Endothelial cell of umbilical vein (primary cell): ENCODE measurements at regions not wholly inside any gene's neighbourhood (a gene's known extent, or its start where the extent isn't known, plus 50 kb on each side); places are given as distances from the start of the nearest gene placed in this dataset.

ENCODE experiments used
- BruUV-seq: library from RNA; stranded (reverse); fragments of 400-500 nt; replicated peaks from 2 replicates; lab custom pipeline; 2021; lab: Mats Ljungman, UMichigan
- CTCF ChIA-PET: fragments of 300-600, 350-600 bp; sonication (Branson Sonifier 250); formaldehyde crosslinking; loops from one replicate; lab custom pipeline; 2021; ENCODE audit warnings: antibody characterized with exemption, inconsistent platforms; lab: Charles Lee
- POLR2A ChIA-PET: fragments of 300-600, 350-600 bp; sonication (Branson Sonifier 250); formaldehyde crosslinking; loops from one replicate; lab custom pipeline; 2021; ENCODE audit warnings: antibody characterized with exemption, inconsistent platforms; lab: Charles Lee
- DNase-seq: peaks from one replicate; pipeline ENCODE4 v3.0.0-alpha.2; 2011; ENCODE audit warnings: low read depth, low spot score
- FAIRE-seq: peaks from 2 replicates; lab custom pipeline; 2011; peaks lifted over from hg19 to GRCh38; lab: Jason Lieb, UNC
- H2AFZ ChIP-seq: 2 replicates; pipeline ENCODE4 v1.6.0; 2012; ENCODE audit warnings: low read depth, low read length, control low read depth, inconsistent platforms
- H3K27ac ChIP-seq: 2 replicates; pipeline ENCODE4 v1.5.1; 2011; ENCODE audit warnings: low read depth, mild to moderate bottlenecking, control low read depth, low read length, moderate library complexity; ENCODE audit not compliant: insufficient read depth
- H3K27me3 ChIP-seq, 2 experiments: 2 replicates each; pipeline versions ENCODE4 v1.6.0 to v1.6.1; 2011; ENCODE audit warnings: low read length in 2 of 2, mixed read lengths in 1 of 2; ENCODE audit not compliant: control insufficient read depth in 2 of 2, insufficient read depth in 2 of 2
- H3K36me3 ChIP-seq, 2 experiments: 2 replicates in 1 of 2; 3 replicates in 1 of 2; pipeline ENCODE4 v1.5.1; 2011; ENCODE audit warnings: low read length in 2 of 2, mild to moderate bottlenecking in 1 of 2, moderate library complexity in 1 of 2; ENCODE audit not compliant: control insufficient read depth in 2 of 2, insufficient read depth in 2 of 2; ENCODE audit errors: extremely low read depth in 1 of 2
- H3K4me1 ChIP-seq: 3 replicates; pipeline ENCODE4 v1.5.1; 2011; ENCODE audit warnings: mild to moderate bottlenecking, low read length; ENCODE audit not compliant: control insufficient read depth, insufficient read depth; ENCODE audit errors: extremely low read depth
- H3K4me2 ChIP-seq: 2 replicates; pipeline ENCODE4 v1.6.1; 2011; ENCODE audit warnings: low read length, control low read depth, mixed read lengths; ENCODE audit not compliant: insufficient read depth
- H3K4me3 ChIP-seq, 3 experiments: fragments of 200-600 bp in 1 of 3; sonication (generic), shearing (Covaris generic) in 1 of 3; replicated peaks in 1 of 3; 2 replicates each; pipeline ENCODE4 v1.5.1; 2011 to 2016; ENCODE audit warnings: control low read depth in 3 of 3, low read length in 3 of 3, mild to moderate bottlenecking in 2 of 3, inconsistent platforms in 1 of 3, low read depth in 1 of 3, moderate library complexity in 1 of 3; ENCODE audit not compliant: insufficient read depth in 1 of 3
- H3K79me2 ChIP-seq: 2 replicates; pipeline ENCODE4 v1.6.0; 2012; ENCODE audit warnings: low read length, inconsistent platforms; ENCODE audit not compliant: control insufficient read depth, insufficient read depth
- H3K9ac ChIP-seq: replicated peaks from 2 replicates; pipeline ENCODE3; 2011; ENCODE audit warnings: low read length, control low read depth; ENCODE audit not compliant: insufficient read depth; ENCODE audit errors: extremely low read depth
- H3K9me1 ChIP-seq: replicated peaks from 3 replicates; pipeline ENCODE4 v1.6.0; 2011; ENCODE audit warnings: mild to moderate bottlenecking, low read length; ENCODE audit not compliant: control insufficient read depth, insufficient read depth; ENCODE audit errors: extremely low read depth
- H3K9me3 ChIP-seq: replicated peaks from 2 replicates; pipeline ENCODE4 v1.5.1; 2012; ENCODE audit warnings: low read length, inconsistent platforms; ENCODE audit not compliant: control insufficient read depth, insufficient read depth
- H4K20me1 ChIP-seq: replicated peaks from 2 replicates; pipeline ENCODE3; 2011; ENCODE audit warnings: mild to moderate bottlenecking, low read length; ENCODE audit not compliant: control insufficient read depth, insufficient read depth; ENCODE audit errors: extremely low read depth
- EZH2 ChIP-seq: IDR thresholded peaks from 2 replicates; pipeline ENCODE4 v1.6.1; 2012; ENCODE audit warnings: borderline replicate concordance, low read depth, mild to moderate bottlenecking, moderate library complexity, low read length, inconsistent platforms; ENCODE audit not compliant: severe bottlenecking
- FOS ChIP-seq: IDR thresholded peaks from 2 replicates; pipeline ENCODE4 v1.6.1; 2011; ENCODE audit warnings: mild to moderate bottlenecking, low read length, moderate library complexity, borderline replicate concordance; ENCODE audit not compliant: insufficient read depth
- GATA2 ChIP-seq: IDR thresholded peaks from 2 replicates; pipeline ENCODE4 v1.7.0; 2011; ENCODE audit warnings: low read depth, mild to moderate bottlenecking, moderate library complexity, mixed read lengths, low read length; ENCODE audit not compliant: insufficient read length, insufficient read depth
- JUN ChIP-seq: IDR thresholded peaks from 2 replicates; pipeline ENCODE4 v1.6.1; 2011; ENCODE audit warnings: borderline replicate concordance, low read depth; ENCODE audit not compliant: insufficient read length, insufficient read depth
- MYC ChIP-seq: IDR thresholded peaks from one replicate; pipeline ENCODE4 v1.6.1; 2011; ENCODE audit warnings: mild to moderate bottlenecking, low read depth, low read length
- POLR2A ChIP-seq: IDR thresholded peaks from 2 replicates; pipeline ENCODE4 v1.6.1; 2012; ENCODE audit warnings: low read depth, mild to moderate bottlenecking, control low read depth, low read length
- POLR2AphosphoS5 ChIP-seq: IDR thresholded peaks from 2 replicates; pipeline ENCODE4 v1.6.1; 2012; ENCODE audit warnings: low read depth, mild to moderate bottlenecking, control low read depth, low read length, moderate library complexity; ENCODE audit not compliant: insufficient read depth
- dilution Hi-C: fragments of 300-500 bp; cut with MboI; formaldehyde crosslinking; loops from one replicate; pipeline ENCODE4 v1.15.0; 2019; ENCODE audit warnings: low sequenced_read_pairs; ENCODE audit not compliant: extremely low pct_ligation_motif_present
- intact Hi-C: fragments of 100-400 bp; cut with micrococcal nuclease; formaldehyde crosslinking; loops from one replicate; pipeline ENCODE4 v1.10.0; 2022
- TF ChIP-seq, protein P1 (sequence below), 2 donors: IDR thresholded peaks; 1 replicate in 1 of 2; 2 replicates in 1 of 2; pipeline ENCODE4 v1.5.1; 2011; ENCODE audit warnings: low read length in 2 of 2, mild to moderate bottlenecking in 2 of 2, moderate library complexity in 2 of 2, control low read depth in 1 of 2, inconsistent platforms in 1 of 2, low read depth in 1 of 2; ENCODE audit not compliant: insufficient read depth in 1 of 2; ENCODE audit errors: extremely low read depth in 1 of 2
- TF ChIP-seq, protein P2 (sequence below): IDR thresholded peaks from 2 replicates; pipeline ENCODE4 v1.6.1; 2011; ENCODE audit not compliant: insufficient read depth, insufficient read length

DNA sequence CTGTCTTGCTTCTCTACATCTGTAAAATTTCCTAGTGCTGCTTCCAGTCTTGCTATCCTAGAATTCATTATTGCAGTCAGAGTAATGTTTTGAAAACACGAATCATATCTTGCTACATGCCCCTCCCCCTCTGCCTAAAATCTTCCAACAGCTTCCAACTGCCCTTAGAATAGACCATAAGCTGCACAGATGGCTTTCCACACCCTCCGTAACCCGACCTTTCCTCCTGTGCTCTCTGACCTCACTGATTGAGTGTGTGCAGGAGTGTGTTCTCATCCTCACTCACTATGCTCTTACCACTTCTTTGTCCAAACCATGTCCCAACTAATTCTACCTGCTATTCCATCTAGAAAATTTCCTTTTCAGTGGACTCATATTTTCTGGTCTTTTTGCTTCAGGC, 121.2 kb upstream of the ANKRD1 start:
- Histone ChIP-seq H3K36me3 (no peaks in the 10 kb centered on the region), H3K9ac (no peak overlapping the region), H3K4me3 (no peak overlapping the region), H3K27ac (no peak overlapping the region), H3K79me2 (no peaks in the 10 kb centered on the region), H3K9me1 (no peaks in the 10 kb centered on the region), H3K27me3 (no peaks in the 10 kb centered on the region), H4K20me1 (no peaks in the 10 kb centered on the region), H2AFZ (no peak overlapping the region), H3K4me1 (no peaks in the 10 kb centered on the region), H3K4me2 (no peak overlapping the region), H3K9me3 (no peaks in the 10 kb centered on the region)
- no TSS peak for BruUV-seq
- intact Hi-C loops (no loop called here), dilution Hi-C loops (no loop called here)
- POLR2A ChIA-PET = no interaction called here
- no peak for TF ChIP-seq POLR2A
- TF ChIP-seq EZH2 = no peak
- TF ChIP-seq, protein P1, sequence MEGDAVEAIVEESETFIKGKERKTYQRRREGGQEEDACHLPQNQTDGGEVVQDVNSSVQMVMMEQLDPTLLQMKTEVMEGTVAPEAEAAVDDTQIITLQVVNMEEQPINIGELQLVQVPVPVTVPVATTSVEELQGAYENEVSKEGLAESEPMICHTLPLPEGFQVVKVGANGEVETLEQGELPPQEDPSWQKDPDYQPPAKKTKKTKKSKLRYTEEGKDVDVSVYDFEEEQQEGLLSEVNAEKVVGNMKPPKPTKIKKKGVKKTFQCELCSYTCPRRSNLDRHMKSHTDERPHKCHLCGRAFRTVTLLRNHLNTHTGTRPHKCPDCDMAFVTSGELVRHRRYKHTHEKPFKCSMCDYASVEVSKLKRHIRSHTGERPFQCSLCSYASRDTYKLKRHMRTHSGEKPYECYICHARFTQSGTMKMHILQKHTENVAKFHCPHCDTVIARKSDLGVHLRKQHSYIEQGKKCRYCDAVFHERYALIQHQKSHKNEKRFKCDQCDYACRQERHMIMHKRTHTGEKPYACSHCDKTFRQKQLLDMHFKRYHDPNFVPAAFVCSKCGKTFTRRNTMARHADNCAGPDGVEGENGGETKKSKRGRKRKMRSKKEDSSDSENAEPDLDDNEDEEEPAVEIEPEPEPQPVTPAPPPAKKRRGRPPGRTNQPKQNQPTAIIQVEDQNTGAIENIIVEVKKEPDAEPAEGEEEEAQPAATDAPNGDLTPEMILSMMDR (IDR thresholded peaks at IDR 0.05; ENCODE audit: extremely low read depth in 1 of 2, insufficient read depth in 1 of 2, low read depth in 1 of 2, low read length in 2 of 2) = no peak
- TF ChIP-seq FOS = no peak
- TF ChIP-seq JUN = no peak
- no peak for TF ChIP-seq GATA2
- no peak for TF ChIP-seq MYC
- TF ChIP-seq, protein P2, sequence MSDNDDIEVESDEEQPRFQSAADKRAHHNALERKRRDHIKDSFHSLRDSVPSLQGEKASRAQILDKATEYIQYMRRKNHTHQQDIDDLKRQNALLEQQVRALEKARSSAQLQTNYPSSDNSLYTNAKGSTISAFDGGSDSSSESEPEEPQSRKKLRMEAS = no peak
- no peak for TF ChIP-seq POLR2AphosphoS5
- CTCF ChIA-PET = interaction anchor here (0.9 to 1.2 kb wide), 2 partner anchors 11 to 209 kb away, joined by 3 to 13 read pairs; no protein-coding TSS in a partner anchor
- FAIRE-seq (no peak), DNase-seq (no peak)
